ENCODE measurements at regions not wholly inside any gene's neighbourhood (a gene's known extent, or its start where the extent isn't known, plus 50 kb on each side); places are given as distances from the start of the nearest gene placed in this dataset.

DNA sequence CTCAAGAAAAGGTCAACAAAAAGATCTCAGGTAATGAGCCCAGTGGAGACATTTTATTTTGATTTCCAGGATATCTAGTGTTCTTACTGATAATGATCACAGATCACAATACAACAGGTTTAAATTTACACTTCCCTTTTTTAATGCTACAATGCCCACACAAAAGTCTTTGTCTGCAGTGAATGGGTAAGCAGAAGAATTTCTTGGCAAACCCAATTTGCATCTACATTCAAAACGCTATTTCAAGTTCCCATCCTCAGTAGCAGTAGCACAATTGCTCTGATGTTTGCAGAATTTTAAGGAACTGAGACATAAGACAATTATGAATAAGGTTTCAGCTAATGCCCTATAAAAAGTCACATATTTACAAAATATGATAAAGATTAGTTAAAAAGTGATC, 929.4 kb upstream of the PIK3C3 start:
- ATAC-seq = no peak

More for the DNA sequence above, 929.4 kb upstream of the PIK3C3 start:
- no peaks in the 10 kb centered on the region for H3K27me3 ChIP-seq (ENCODE audit: insufficient read depth)
- H3K9me3 Mint-ChIP-seq = no peaks in the 10 kb centered on the region
- peaks cover 10% of the 10 kb centered on the region; the same call in 2 of the 3 replicates for H3K4me1 Mint-ChIP-seq
- H3K4me2 ChIP-seq = peak overlapping the region; percentile 23; the same call in 1 of the 2 replicates
- H3K27ac ChIP-seq (ENCODE audit: low read depth) = no peak overlapping the region
- no peaks in the 10 kb centered on the region for H3K36me3 Mint-ChIP-seq (ENCODE audit: low read depth)
- no peak overlapping the region for H3K4me3 Mint-ChIP-seq
- no peak overlapping the region for H3K4me3 ChIP-seq
- no peak overlapping the region for H2AFZ ChIP-seq
- H3K4me1 ChIP-seq (ENCODE audit: insufficient read depth) = peaks cover 9% of the 10 kb centered on the region; the same call in 1 of the 2 replicates
- H3K79me2 ChIP-seq (replicated peaks; ENCODE audit: insufficient read depth) = no peaks in the 10 kb centered on the region
- H3K9me2 ChIP-seq (ENCODE audit: insufficient read depth) = no peaks in the 10 kb centered on the region
- no peaks in the 10 kb centered on the region for H3K36me3 ChIP-seq (ENCODE audit: insufficient read depth)
- peaks cover 3% of the 10 kb centered on the region for H3K27me3 Mint-ChIP-seq (ENCODE audit: insufficient read depth, low read depth, poor library complexity)
- H4K20me1 ChIP-seq (replicated peaks; ENCODE audit: insufficient read depth) = no peaks in the 10 kb centered on the region
- no peak for DNase-seq (ENCODE audit: low spot score)
- H3K27ac Mint-ChIP-seq = no peak overlapping the region
- TF ChIP-seq ETS1 (IDR thresholded peaks at IDR 0.05) = no peak
- no peak for TF ChIP-seq ZNF331 (CRISPR knock-in tag; IDR thresholded peaks at IDR 0.05; ENCODE audit: low read depth)
- no peak for TF ChIP-seq ZNF114 (CRISPR knock-in tag; IDR thresholded peaks at IDR 0.05)
- TF ChIP-seq, protein P1, sequence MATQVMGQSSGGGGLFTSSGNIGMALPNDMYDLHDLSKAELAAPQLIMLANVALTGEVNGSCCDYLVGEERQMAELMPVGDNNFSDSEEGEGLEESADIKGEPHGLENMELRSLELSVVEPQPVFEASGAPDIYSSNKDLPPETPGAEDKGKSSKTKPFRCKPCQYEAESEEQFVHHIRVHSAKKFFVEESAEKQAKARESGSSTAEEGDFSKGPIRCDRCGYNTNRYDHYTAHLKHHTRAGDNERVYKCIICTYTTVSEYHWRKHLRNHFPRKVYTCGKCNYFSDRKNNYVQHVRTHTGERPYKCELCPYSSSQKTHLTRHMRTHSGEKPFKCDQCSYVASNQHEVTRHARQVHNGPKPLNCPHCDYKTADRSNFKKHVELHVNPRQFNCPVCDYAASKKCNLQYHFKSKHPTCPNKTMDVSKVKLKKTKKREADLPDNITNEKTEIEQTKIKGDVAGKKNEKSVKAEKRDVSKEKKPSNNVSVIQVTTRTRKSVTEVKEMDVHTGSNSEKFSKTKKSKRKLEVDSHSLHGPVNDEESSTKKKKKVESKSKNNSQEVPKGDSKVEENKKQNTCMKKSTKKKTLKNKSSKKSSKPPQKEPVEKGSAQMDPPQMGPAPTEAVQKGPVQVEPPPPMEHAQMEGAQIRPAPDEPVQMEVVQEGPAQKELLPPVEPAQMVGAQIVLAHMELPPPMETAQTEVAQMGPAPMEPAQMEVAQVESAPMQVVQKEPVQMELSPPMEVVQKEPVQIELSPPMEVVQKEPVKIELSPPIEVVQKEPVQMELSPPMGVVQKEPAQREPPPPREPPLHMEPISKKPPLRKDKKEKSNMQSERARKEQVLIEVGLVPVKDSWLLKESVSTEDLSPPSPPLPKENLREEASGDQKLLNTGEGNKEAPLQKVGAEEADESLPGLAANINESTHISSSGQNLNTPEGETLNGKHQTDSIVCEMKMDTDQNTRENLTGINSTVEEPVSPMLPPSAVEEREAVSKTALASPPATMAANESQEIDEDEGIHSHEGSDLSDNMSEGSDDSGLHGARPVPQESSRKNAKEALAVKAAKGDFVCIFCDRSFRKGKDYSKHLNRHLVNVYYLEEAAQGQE (IDR thresholded peaks at IDR 0.05; ENCODE audit: unreplicated experiment) = no peak
- no peak for TF ChIP-seq ZNF462 (CRISPR knock-in tag; IDR thresholded peaks at IDR 0.05)
- no peak for TF ChIP-seq EZH2phosphoT487 (IDR thresholded peaks at IDR 0.05; ENCODE audit: unreplicated experiment)
- no peaks in the 10 kb centered on the region for H3F3A ChIP-seq (replicated peaks; ENCODE audit: low read depth)

Measured in GM23338 (cell line).